ENCODE measurements at regions not wholly inside any gene's neighbourhood (a gene's known extent, or its start where the extent isn't known, plus 50 kb on each side); places are given as distances from the start of the nearest gene placed in this dataset.

GRCh38 chr4:11605597-11605996 lies 176.9 kb upstream of the HS3ST1 start:
- Histone ChIP-seq H3K9me3 (ENCODE audit: low read length) (no peaks in the 10 kb centered on the region), H3K4me1 (ENCODE audit: insufficient read depth, low read length) (peaks cover 9% of the 10 kb centered on the region)

GRCh38 chr4:11604821-11605220 lies 176.1 kb upstream of the HS3ST1 start:
- Histone ChIP-seq H2AFZ (ENCODE audit: low read depth, low read length) (no peak overlapping the region), H3K4me3 (ENCODE audit: low read length) (no peak overlapping the region), H3K4me1 (ENCODE audit: insufficient read depth, low read length) (peaks cover 9% of the 10 kb centered on the region), H3K27me3 (ENCODE audit: insufficient read depth, low read length) (no peaks in the 10 kb centered on the region), H3K9me3 (ENCODE audit: low read length) (no peaks in the 10 kb centered on the region), H3K36me3 (ENCODE audit: insufficient read depth, low read length) (no peaks in the 10 kb centered on the region)

More at GRCh38 chr4:11605597-11605996, 176.9 kb upstream of the HS3ST1 start:
- Histone ChIP-seq H3K27me3 (ENCODE audit: insufficient read depth, low read length) (no peaks in the 10 kb centered on the region), H2AFZ (ENCODE audit: low read depth, low read length) (no peak overlapping the region), H3K4me3 (ENCODE audit: low read length) (no peak overlapping the region), H3K36me3 (ENCODE audit: insufficient read depth, low read length) (no peaks in the 10 kb centered on the region)

- Histone ChIP-seq H3K9me3 (ENCODE audit: low read length) (no peaks in the 10 kb centered on the region), H3K4me1 (ENCODE audit: insufficient read depth, low read length) (peaks cover 9% of the 10 kb centered on the region), H3K27me3 (ENCODE audit: insufficient read depth, low read length) (no peaks in the 10 kb centered on the region), H2AFZ (ENCODE audit: low read depth, low read length) (no peak overlapping the region), H3K36me3 (ENCODE audit: insufficient read depth, low read length) (no peaks in the 10 kb centered on the region), H3K4me3 (ENCODE audit: low read length) (no peak overlapping the region)
Measured at GRCh38 chr4:11603591-11604194, 175.0 kb upstream of the HS3ST1 start.

GRCh38 chr4:11602606-11603340 lies 174.1 kb upstream of the HS3ST1 start:
- no peaks in the 10 kb centered on the region for H3K36me3 ChIP-seq (ENCODE audit: insufficient read depth, low read length)
- H3K27me3 ChIP-seq (ENCODE audit: insufficient read depth, low read length) = no peaks in the 10 kb centered on the region
- no peaks in the 10 kb centered on the region for H3K9me3 ChIP-seq (ENCODE audit: low read length)
- H3K4me3 ChIP-seq (ENCODE audit: low read length) = no peak overlapping the region
- H3K4me1 ChIP-seq (ENCODE audit: insufficient read depth, low read length) = peaks cover 9% of the 10 kb centered on the region
- no peak overlapping the region for H2AFZ ChIP-seq (ENCODE audit: low read depth, low read length)

- H3K4me1 ChIP-seq (ENCODE audit: insufficient read depth, low read length) = peaks cover 2% of the 10 kb centered on the region
- no peaks in the 10 kb centered on the region for H3K36me3 ChIP-seq (ENCODE audit: insufficient read depth, low read length)
- H3K27me3 ChIP-seq (ENCODE audit: insufficient read depth, low read length) = no peaks in the 10 kb centered on the region
- H2AFZ ChIP-seq (ENCODE audit: low read depth, low read length) = no peak overlapping the region
- H3K4me3 ChIP-seq (ENCODE audit: low read length) = no peak overlapping the region
- H3K9me3 ChIP-seq (ENCODE audit: low read length) = no peaks in the 10 kb centered on the region
Measured at GRCh38 chr4:11599064-11599463, 170.4 kb upstream of the HS3ST1 start.

- H3K4me3 ChIP-seq (ENCODE audit: low read length) = no peak overlapping the region
- H3K4me1 ChIP-seq (ENCODE audit: insufficient read depth, low read length) = no peaks in the 10 kb centered on the region
- H3K36me3 ChIP-seq (ENCODE audit: insufficient read depth, low read length) = no peaks in the 10 kb centered on the region
- H2AFZ ChIP-seq (ENCODE audit: low read depth, low read length) = no peak overlapping the region
- H3K27me3 ChIP-seq (ENCODE audit: insufficient read depth, low read length) = no peaks in the 10 kb centered on the region
- no peaks in the 10 kb centered on the region for H3K9me3 ChIP-seq (ENCODE audit: low read length)
Measured at GRCh38 chr4:11598591-11598990, 169.9 kb upstream of the HS3ST1 start.

- Histone ChIP-seq H3K4me1 (ENCODE audit: insufficient read depth, low read length) (no peaks in the 10 kb centered on the region), H3K27me3 (ENCODE audit: insufficient read depth, low read length) (no peaks in the 10 kb centered on the region), H3K4me3 (ENCODE audit: low read length) (no peak overlapping the region), H3K9me3 (ENCODE audit: low read length) (no peaks in the 10 kb centered on the region), H3K36me3 (ENCODE audit: insufficient read depth, low read length) (no peaks in the 10 kb centered on the region), H2AFZ (ENCODE audit: low read depth, low read length) (no peak overlapping the region)
Measured at GRCh38 chr4:11597506-11597905, 168.8 kb upstream of the HS3ST1 start.

- no peaks in the 10 kb centered on the region for H3K36me3 ChIP-seq (ENCODE audit: insufficient read depth, low read length)
- no peaks in the 10 kb centered on the region for H3K9me3 ChIP-seq (ENCODE audit: low read length)
- H3K27me3 ChIP-seq (ENCODE audit: insufficient read depth, low read length) = no peaks in the 10 kb centered on the region
- no peak overlapping the region for H3K4me3 ChIP-seq (ENCODE audit: low read length)
- no peaks in the 10 kb centered on the region for H3K4me1 ChIP-seq (ENCODE audit: insufficient read depth, low read length)
- H2AFZ ChIP-seq (ENCODE audit: low read depth, low read length) = no peak overlapping the region
Measured at GRCh38 chr4:11596989-11597388, 168.3 kb upstream of the HS3ST1 start.

- no peaks in the 10 kb centered on the region for H3K4me1 ChIP-seq (ENCODE audit: insufficient read depth, low read length)
- no peaks in the 10 kb centered on the region for H3K9me3 ChIP-seq (ENCODE audit: low read length)
- H2AFZ ChIP-seq (ENCODE audit: low read depth, low read length) = no peak overlapping the region
- no peaks in the 10 kb centered on the region for H3K27me3 ChIP-seq (ENCODE audit: insufficient read depth, low read length)
- no peaks in the 10 kb centered on the region for H3K36me3 ChIP-seq (ENCODE audit: insufficient read depth, low read length)
- H3K4me3 ChIP-seq (ENCODE audit: low read length) = no peak overlapping the region
Measured at GRCh38 chr4:11593576-11594116, 165.0 kb upstream of the HS3ST1 start.

- H3K9me3 ChIP-seq (ENCODE audit: low read length) = no peaks in the 10 kb centered on the region
- H3K27me3 ChIP-seq (ENCODE audit: insufficient read depth, low read length) = no peaks in the 10 kb centered on the region
- H3K4me1 ChIP-seq (ENCODE audit: insufficient read depth, low read length) = no peaks in the 10 kb centered on the region
- H2AFZ ChIP-seq (ENCODE audit: low read depth, low read length) = no peak overlapping the region
- no peaks in the 10 kb centered on the region for H3K36me3 ChIP-seq (ENCODE audit: insufficient read depth, low read length)
- H3K4me3 ChIP-seq (ENCODE audit: low read length) = no peak overlapping the region
Measured at GRCh38 chr4:11592276-11592675, 163.6 kb upstream of the HS3ST1 start.

GRCh38 chr4:11590132-11590531 lies 161.4 kb upstream of the HS3ST1 start:
- Histone ChIP-seq H2AFZ (ENCODE audit: low read depth, low read length) (no peak overlapping the region), H3K9me3 (ENCODE audit: low read length) (no peaks in the 10 kb centered on the region), H3K27me3 (ENCODE audit: insufficient read depth, low read length) (no peaks in the 10 kb centered on the region), H3K4me3 (ENCODE audit: low read length) (no peak overlapping the region), H3K36me3 (ENCODE audit: insufficient read depth, low read length) (no peaks in the 10 kb centered on the region), H3K4me1 (ENCODE audit: insufficient read depth, low read length) (no peaks in the 10 kb centered on the region)

GRCh38 chr4:11589676-11590075 lies 161.0 kb upstream of the HS3ST1 start:
- H3K36me3 ChIP-seq (ENCODE audit: insufficient read depth, low read length) = no peaks in the 10 kb centered on the region
- H3K4me1 ChIP-seq (ENCODE audit: insufficient read depth, low read length) = no peaks in the 10 kb centered on the region
- no peaks in the 10 kb centered on the region for H3K9me3 ChIP-seq (ENCODE audit: low read length)
- no peak overlapping the region for H2AFZ ChIP-seq (ENCODE audit: low read depth, low read length)
- no peaks in the 10 kb centered on the region for H3K27me3 ChIP-seq (ENCODE audit: insufficient read depth, low read length)
- no peak overlapping the region for H3K4me3 ChIP-seq (ENCODE audit: low read length)

- no peak overlapping the region for H2AFZ ChIP-seq (ENCODE audit: low read depth, low read length)
- no peak overlapping the region for H3K4me3 ChIP-seq (ENCODE audit: low read length)
- no peaks in the 10 kb centered on the region for H3K4me1 ChIP-seq (ENCODE audit: insufficient read depth, low read length)
- no peaks in the 10 kb centered on the region for H3K9me3 ChIP-seq (ENCODE audit: low read length)
- no peaks in the 10 kb centered on the region for H3K27me3 ChIP-seq (ENCODE audit: insufficient read depth, low read length)
- no peaks in the 10 kb centered on the region for H3K36me3 ChIP-seq (ENCODE audit: insufficient read depth, low read length)
Measured at GRCh38 chr4:11587797-11588196, 159.1 kb upstream of the HS3ST1 start.

Data from neuron (in vitro differentiated cells).